ENCODE measurements at regions not wholly inside any gene's neighbourhood (a gene's known extent, or its start where the extent isn't known, plus 50 kb on each side); places are given as distances from the start of the nearest gene placed in this dataset.

DNA sequence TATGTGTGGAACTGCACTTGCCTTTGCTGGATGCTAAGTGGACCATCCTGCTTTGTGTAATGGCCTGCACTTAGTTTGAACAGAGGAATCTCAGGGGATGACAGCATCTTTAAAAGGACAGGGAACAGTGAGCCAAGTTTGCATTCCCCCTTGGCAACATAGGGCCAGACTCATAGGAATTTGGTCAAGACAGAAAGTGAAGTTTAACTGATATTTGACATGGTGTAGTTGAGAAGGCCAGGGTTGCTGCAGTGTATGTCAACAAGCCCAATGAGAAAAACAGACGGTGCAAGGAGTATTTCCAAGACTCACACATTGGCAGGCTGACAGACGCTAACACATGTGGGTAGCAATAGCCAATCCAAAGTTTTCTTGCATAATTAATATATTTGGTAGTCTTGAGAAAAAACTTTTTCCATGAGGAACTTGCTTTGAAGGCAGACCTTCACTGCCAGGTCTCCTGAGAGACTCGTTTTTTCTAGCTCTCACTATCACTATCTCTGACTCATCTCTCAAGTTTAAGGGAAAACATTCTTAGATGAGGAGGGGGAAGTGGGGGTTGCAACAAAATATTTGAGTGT is 213.8 kb downstream of the IBTK start:
- no peak for DNase-seq (ENCODE audit: low spot score in 2 of 2)
- H3K27ac ChIP-seq = no peak overlapping the region
- H3K4me1 ChIP-seq = peaks cover 0 to 15% of the 10 kb centered on the region in 2 donors
- intact Hi-C loops (cut with DNase I) = no loop called here
- no peaks in the 10 kb centered on the region for H3K27me3 ChIP-seq
- H3K4me3 ChIP-seq = no peak overlapping the region
- no peaks in the 10 kb centered on the region for H3K9me3 ChIP-seq
- TF ChIP-seq, protein P1, sequence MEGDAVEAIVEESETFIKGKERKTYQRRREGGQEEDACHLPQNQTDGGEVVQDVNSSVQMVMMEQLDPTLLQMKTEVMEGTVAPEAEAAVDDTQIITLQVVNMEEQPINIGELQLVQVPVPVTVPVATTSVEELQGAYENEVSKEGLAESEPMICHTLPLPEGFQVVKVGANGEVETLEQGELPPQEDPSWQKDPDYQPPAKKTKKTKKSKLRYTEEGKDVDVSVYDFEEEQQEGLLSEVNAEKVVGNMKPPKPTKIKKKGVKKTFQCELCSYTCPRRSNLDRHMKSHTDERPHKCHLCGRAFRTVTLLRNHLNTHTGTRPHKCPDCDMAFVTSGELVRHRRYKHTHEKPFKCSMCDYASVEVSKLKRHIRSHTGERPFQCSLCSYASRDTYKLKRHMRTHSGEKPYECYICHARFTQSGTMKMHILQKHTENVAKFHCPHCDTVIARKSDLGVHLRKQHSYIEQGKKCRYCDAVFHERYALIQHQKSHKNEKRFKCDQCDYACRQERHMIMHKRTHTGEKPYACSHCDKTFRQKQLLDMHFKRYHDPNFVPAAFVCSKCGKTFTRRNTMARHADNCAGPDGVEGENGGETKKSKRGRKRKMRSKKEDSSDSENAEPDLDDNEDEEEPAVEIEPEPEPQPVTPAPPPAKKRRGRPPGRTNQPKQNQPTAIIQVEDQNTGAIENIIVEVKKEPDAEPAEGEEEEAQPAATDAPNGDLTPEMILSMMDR (IDR thresholded peaks at IDR 0.05) = no peak
- H3K36me3 ChIP-seq = no peaks in the 10 kb centered on the region

DNA sequence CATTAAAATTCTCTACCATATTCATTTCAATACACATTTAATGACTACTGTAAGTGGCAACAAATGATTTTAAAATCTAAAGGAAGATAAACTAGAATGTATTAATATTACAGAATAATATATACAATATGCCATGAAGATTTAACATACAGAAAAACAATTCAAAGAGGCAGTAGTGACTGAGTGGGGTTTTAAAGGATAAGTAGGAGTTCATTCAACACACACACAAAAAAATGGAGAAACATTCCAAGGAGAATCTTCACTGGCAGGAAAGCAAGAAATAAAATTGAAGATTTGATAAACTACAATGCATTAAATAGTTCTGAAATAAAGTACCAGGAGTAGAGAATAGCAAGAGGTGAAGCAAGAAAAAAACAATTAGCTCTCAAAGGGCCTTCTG is 215.1 kb downstream of the IBTK start:
- H3K4me3 ChIP-seq = no peak overlapping the region
- TF ChIP-seq, protein P1 (IDR thresholded peaks at IDR 0.05) = no peak
- no peak for DNase-seq (ENCODE audit: low spot score in 2 of 2)
- no peaks in the 10 kb centered on the region for H3K27me3 ChIP-seq
- H3K4me1 ChIP-seq = peaks cover 0 to 15% of the 10 kb centered on the region in 2 donors
- H3K27ac ChIP-seq = no peak overlapping the region
- no peaks in the 10 kb centered on the region for H3K36me3 ChIP-seq
- H3K9me3 ChIP-seq = no peaks in the 10 kb centered on the region
- intact Hi-C loops (cut with DNase I) = no loop called here

DNA sequence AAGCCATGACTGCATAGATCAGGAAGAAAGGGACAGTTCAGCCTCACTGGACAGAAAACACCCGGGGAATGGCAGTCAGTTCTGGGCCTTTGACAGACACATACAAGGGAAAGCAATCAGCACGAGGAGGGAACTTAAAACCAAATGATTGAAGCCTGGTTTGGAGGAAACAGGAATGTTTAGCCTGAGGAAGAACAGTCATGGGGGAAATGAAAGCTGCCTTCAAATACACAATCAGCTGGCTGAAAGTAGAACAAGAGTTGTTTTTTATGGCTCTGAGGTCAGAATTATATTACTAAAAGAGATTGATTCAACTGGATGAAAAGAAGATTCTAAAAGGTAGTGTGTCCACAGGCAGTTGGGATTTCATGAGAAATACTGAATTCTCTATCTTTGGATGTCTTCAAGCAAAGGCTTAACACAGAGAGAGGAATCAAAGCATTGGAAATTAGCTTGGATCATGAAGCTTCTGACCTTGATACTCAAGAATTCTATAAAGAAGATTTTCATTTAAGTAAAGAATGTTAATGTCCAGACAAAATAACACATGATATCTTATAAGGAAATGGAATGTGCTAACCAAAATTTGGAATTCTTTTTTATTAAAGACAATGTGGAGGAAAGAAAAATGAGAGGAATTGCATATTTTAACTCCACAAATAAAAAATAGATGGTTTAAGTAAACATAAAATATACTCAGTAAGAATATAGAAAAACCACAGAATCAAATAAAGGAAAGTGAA is 216.6 kb downstream of the IBTK start:
- no peaks in the 10 kb centered on the region for H3K27me3 ChIP-seq
- peaks cover 0 to 15% of the 10 kb centered on the region in 2 donors for H3K4me1 ChIP-seq
- TF ChIP-seq, protein P1 (IDR thresholded peaks at IDR 0.05) = no peak
- no peaks in the 10 kb centered on the region for H3K36me3 ChIP-seq
- H3K4me3 ChIP-seq = no peak overlapping the region
- intact Hi-C loops (cut with DNase I) = no loop called here
- H3K9me3 ChIP-seq = no peaks in the 10 kb centered on the region
- peak overlapping the region; percentile 26 to 56 for H3K27ac ChIP-seq
- DNase-seq (ENCODE audit: low spot score in 2 of 2) = no peak

DNA sequence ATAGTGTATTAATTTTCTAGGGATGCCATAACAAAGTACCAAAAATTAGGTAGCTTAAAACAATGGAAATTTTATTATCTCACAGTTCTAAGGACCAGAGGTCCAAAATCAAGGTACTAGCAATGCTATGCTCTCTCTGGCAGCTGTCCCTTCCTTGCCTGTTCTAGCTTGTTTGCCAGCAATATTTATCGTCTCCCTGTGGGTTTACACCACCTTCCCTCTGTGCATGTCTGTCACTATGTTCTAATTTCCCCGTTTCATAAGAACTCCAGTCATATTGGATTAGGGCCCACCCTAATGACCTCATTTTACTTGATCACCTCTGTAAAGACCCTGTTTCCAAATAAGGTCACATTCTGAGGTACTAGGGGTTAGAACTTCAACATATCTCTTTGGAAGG is 217.2 kb downstream of the IBTK start:
- H3K4me1 ChIP-seq = peaks cover 0 to 15% of the 10 kb centered on the region in 2 donors
- no peaks in the 10 kb centered on the region for H3K27me3 ChIP-seq
- intact Hi-C loops (cut with DNase I) = no loop called here
- H3K4me3 ChIP-seq = no peak overlapping the region
- H3K27ac ChIP-seq = peak overlapping the region; percentile 26 to 56
- TF ChIP-seq, protein P1 (IDR thresholded peaks at IDR 0.05) = no peak
- no peak for DNase-seq (ENCODE audit: low spot score in 2 of 2)
- H3K9me3 ChIP-seq = no peaks in the 10 kb centered on the region
- H3K36me3 ChIP-seq = no peaks in the 10 kb centered on the region

DNA sequence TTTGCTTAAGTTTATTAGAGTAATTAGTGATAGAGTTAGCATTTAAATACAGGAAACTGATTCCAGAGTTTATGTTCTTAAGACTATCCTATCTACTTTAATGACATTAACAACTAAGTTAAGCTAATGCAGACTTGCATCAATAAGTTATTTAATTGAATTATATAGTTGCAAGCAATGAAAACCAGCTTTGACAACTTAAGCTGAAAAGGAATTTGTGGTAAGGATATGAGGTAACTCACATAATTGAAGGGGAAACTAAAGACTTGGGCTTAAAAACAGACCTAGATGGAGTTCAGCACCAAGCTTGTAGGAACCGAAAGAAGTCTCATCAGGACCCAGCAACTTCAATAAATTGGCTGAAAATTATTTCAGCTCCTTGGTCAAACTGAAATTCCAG is 222.3 kb downstream of the IBTK start:
- Histone ChIP-seq H3K4me3 (no peak overlapping the region), H3K27ac (no peak overlapping the region), H3K36me3 (no peaks in the 10 kb centered on the region), H3K9me3 (no peaks in the 10 kb centered on the region), H3K4me1 (peaks cover 0 to 8% of the 10 kb centered on the region in 2 donors), H3K27me3 (no peaks in the 10 kb centered on the region)
- TF ChIP-seq, protein P1 (IDR thresholded peaks at IDR 0.05) = no peak
- no peak for DNase-seq (ENCODE audit: low spot score in 2 of 2)
- intact Hi-C loops (cut with DNase I) = no loop called here
